Head of caudate nucleus (tissue), 42 donors: ENCODE measurements at regions not wholly inside any gene's neighbourhood (a gene's known extent, or its start where the extent isn't known, plus 50 kb on each side); places are given as distances from the start of the nearest gene placed in this dataset.

Experiments used
- DNase-seq, 42 donors: peaks; one replicate each; pipeline versions ENCODE4 v3.0.0 to v3.0.0-alpha.2; 2020 to 2021; ENCODE audit warnings: mixed read lengths in 7 of 42
- intact Hi-C: fragments of 100-400 bp; cut with DNase I; formaldehyde crosslinking; loops from one replicate; pipeline ENCODE4 v1.15.0; 2022

DNA sequence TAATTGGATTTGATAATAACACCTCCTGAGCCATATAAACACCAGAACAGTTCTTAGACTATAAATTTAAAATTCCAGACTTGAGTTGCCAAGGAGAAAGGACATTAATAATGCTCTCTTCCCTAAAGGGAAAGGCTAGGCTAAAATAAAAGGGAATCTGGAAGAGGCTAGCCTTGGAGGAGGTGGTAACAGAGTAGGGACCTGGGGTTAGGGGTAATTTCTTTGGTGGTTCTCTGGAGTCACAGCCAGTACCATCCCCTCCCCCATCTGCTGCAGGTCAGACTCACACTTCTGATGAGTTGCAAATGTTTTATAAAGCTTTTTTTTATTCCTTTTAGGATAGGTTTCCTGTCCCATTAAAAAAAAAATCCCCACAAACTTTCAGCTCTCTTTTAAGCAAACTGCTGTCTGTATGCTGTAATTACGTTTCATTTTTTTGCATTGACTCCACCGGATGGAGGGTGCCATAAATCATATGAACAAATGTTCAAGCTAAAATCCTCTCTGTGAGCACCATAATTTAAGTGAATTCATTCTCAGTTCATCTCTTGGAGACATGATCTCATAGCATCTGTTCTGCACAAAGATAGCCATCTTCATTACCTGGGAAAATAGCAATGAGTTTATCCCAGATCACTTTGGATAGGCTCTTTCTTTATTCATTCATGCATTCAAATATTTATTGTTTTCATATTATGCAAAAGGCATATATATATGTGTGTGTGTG is 379.6 kb downstream of the TTLL7 start:
- DNase-seq = no peak
- intact Hi-C loops = no loop called here

DNA sequence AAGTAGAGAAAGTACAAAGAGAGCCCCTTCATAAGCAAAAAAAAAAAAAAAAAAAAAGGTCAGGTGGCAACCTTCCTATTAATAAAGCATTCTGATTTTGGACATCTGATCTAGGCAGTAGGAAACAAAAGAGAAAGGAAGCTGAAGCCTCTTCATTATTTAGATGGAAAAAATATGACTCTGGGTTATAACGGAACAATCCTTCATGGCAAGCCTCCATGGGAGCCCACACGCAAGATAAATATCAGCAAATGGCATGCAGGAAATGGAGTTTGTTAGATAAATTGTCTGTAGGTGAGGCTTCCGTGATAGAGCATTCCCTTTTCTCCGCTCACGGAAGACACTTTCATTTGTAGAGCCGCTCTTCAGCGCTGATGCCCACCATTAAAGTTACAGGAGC is 381.0 kb downstream of the TTLL7 start:
- no peak for DNase-seq
- intact Hi-C loops = no loop called here

DNA sequence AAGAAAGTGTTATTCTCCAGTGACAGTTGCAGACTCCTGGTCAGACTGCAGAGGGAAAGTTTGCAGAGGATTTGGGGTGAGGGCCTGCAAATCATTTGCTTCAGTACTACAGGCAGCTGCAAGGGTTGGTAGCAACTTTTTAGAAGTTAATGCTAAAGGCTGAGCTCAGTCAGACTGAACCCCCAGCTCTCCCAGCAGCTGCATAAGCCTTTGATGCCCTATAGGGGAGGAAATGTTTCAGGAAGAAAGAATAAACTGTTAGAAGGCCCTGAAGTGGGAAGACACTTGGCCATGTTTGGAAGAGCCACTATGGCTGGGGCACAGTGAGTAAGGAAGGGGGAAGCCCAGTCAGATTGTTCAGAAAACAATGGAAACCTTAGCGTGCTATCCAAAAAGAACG is 383.6 kb downstream of the TTLL7 start:
- intact Hi-C loops = no loop called here
- DNase-seq = no peak

DNA sequence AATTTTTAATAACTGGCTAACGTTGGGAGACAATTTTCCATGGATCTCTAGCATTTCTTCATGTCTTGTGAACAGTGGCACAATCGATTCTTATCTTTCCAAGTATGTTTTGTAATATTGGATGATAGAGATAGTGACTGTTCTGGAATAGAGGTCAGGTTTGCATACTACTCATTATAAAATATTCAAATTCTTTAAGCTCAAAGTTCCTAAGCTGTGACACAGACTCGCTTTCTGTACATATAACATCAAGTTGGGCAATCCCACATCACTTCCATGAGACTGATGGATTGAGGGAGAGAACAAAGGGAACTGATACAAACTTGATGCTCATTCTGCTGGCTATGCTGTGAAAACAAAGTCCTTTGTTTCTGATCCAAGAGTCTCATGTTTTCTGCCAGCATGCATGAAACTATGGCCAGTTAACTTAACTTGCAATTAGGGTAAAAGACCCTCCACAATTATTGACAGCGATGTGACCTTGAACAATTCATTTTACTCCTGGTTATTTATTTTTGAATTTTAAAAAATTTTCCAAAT is 392.4 kb downstream of the TTLL7 start:
- DNase-seq = peak in 2 of 42 donors; percentile 6 to 33

DNA sequence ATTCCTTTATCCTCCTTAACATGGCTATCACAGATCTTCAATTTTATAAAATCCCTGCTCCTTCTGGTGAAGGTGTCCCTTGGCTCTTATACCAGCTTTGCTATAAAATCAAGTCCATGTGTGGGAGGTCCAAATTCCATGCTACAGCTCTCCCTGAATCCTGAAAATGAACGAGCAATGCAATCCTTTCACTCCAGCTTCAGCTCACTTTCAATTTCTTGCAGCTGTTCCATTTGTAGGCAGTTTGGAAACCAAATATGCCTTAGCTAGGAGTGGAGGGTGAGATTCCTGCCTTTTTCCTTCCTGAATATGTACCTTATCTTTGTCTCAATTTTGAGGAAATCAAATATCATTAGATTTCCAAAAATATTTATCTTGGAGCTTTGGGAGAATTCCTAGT is 402.6 kb downstream of the TTLL7 start:
- no peak for DNase-seq
- intact Hi-C loops = no loop called here

More for the DNA sequence above, 392.4 kb downstream of the TTLL7 start:
- intact Hi-C loops = no loop called here

DNA sequence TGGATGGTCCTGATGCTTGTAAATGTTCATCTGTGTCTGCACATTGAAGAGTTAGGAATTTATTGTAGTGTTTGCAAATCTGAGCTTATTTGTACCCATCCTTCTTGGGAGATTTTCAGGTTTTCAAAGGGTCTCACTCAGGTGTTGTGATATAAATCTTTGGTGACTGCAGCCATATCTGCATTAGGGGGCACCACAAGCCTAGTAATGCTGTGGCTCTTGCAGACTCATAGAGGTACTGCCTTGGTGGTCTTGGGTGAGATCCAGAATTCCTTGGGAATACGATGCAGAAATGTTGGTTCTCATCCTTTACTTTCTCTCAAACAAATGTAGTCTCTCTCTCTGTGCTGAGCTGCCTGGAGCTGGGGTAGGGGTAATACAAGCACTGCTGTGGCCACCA is 405.9 kb downstream of the TTLL7 start:
- intact Hi-C loops = no loop called here
- no peak for DNase-seq

DNA sequence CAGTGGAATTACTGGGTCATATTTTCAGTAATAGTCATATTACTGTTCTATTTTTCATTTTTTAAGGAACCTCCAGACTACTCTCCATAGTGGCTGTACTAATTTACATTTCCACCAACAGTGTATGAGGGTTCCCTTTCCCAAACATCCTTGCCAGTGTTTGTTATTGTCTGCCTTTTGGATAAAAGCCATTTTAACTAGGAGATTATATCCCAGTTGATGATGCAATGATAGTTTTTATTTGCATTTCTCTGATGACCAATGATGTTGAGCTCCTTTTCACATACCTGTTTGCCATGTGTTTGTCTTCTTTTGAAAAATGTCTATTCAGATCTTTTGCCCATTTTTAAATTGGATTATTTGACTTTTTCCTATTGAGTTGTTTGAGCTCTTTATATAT is 410.8 kb downstream of the TTLL7 start:
- intact Hi-C loops = no loop called here

DNA sequence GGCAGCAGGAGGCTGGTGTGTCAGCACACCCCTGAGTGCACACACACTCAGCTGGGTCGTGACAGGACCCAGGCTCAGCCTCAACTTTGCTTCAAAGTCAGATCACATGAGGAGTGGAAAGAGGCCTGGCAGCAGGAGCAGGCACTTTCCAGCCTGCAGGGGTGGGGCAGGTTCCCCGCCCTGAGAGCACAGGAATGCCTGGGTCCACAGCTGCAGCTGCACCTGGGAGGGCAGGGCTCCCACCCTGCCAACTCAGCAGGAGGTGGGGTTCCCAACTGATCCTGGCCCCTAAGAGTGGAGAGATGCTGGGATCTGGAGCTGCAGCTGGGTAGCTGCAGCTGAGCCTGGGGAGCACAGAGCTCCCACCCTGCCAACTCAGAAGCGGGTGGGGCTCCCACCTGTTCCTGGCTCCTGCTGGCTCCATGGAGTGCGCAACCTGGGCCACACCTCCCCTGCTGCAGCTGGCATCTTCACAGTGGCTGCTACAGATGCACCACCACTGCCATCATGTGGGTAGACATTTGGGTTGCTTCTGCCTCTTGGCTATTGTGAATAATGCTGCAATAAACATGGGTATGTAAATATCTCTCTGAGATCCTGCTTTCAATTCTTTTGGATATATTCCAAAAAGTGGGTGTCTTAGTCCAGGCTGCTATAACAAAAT is 415.4 kb downstream of the TTLL7 start:
- peak in 15 of 42 donors; percentile 4 to 57 (median 23) for DNase-seq
- intact Hi-C loops = no loop called here

More for the DNA sequence above, 410.8 kb downstream of the TTLL7 start:
- DNase-seq = no peak

DNA sequence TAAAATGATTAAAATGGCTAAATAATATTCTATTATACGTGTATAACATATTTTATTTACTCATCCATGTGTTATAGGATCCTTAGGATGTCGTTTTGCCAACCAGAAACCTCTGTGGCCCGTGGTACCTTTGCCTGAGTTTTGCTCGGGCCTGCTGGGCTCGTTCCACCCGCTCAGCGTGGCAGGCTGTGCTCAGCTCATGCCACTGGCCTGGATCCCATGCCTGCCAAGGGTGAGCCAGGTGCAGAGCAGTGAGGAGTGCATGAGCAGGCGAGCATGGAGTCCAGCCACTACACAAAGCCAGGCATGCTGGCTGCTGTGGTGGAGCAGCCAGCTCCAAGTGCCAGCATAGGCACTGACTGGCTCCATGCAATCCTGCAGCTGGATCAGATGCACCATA is 417.2 kb downstream of the TTLL7 start:
- intact Hi-C loops = no loop called here
- DNase-seq = no peak

DNA sequence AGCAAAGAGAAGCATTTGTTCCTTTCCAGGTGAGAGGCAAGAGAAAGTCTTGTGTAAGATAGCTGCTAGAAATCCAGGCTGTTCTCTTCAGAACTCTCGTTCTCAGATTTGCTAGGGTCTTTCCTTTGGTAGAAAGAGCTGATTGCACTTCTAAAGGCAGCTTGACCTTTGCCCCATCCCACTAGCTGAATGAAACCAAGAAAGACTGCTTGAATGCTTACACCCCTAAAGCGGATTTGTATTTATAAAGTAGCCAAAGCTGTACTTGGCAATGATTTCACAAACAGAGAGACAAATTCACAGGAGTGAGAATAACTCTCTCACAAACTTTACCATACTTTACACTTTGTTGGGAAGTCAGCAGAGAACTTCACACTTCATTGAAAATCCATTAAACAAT is 424.1 kb downstream of the TTLL7 start:
- intact Hi-C loops = no loop called here

DNA sequence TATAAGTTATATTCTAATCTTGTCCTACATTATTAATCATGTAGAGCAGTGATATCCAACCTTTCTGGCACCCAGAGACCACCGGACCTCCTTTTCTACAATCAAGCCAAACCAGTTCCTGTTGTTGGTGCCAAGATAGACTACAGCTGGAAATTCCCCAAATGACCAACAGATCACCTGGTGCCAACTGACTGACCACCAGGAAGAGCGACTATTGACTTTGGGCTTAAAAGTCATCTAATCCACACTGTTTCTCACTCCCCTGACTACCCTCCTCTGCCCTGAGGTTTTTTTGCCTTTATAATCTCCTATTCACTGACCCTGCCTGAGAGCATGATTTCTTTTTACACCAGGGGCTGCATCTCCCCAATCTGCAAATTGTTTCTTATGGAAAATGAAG is 425.2 kb downstream of the TTLL7 start:
- no peak for DNase-seq
- intact Hi-C loops = no loop called here

More for the DNA sequence above, 424.1 kb downstream of the TTLL7 start:
- DNase-seq = no peak

DNA sequence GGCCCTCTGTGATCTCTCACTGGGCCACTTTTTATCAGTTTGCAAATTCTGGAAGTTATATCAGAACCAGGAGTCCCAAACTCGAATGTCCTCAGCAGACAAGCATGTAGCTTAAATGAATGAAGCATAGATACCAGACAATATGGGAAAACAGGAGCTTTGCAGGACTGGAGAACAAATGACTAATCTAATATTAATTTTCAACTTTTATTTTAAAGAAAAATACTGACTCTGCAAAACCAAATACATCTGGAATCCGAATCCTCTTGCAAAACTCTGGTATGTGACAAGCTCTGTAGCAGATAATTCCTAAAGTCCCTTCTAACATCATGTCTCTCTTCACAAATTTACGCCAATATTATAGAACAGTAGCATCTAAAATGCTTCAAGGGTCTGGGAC is 427.4 kb downstream of the TTLL7 start:
- no peak for DNase-seq
- intact Hi-C loops = no loop called here

DNA sequence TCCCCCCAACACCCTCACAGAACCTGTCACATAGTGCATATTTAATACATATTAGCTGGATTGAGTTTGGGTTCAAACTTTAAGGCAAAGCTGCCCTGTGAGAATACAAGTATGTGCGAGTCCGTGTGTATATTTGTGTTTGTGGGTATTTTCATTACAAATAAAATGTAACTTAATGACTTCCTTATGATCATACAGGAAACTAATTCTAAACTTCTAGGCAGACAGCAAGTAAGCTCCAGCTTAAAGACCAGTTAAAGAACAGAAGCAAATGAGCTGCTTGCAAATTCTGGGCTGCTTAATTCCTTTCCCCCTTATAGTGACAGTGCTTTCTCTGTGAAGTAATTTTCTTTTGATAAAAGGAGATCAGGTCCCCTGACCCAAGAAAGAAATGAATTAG is 437.6 kb downstream of the TTLL7 start:
- intact Hi-C loops = no loop called here
- DNase-seq = no peak

DNA sequence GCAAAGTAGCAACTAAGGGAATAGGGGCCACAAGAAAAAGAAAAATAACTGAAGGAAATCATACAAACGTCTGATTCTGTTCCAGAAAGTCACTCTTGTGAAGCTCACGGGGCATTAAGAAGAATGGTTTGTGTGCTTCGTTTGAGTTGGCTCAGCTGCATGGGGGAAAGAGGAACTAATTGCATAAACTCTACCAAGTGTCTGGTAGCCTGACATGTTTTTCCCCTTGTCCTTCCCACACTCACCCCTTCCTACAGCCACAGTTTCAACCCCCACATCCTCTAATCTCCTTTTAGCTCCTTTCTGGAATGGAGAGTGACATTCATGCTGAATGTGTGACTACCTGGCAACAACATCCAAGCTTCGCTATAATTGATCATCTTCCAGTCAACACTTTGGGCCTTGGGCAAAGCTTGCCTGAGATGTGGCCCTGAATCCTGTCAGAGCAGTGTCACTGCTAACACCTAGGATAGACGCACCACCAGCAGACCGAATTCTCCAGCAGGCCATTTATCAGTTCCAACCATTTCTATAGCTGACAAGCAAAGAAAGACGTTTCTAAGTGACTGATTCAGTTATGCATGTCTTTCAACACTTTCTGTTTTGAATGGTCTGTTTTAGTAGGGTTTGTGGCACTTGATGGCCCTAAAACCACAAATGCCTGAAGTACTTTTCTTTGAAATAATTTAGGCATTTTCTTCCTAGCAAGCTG is 439.6 kb downstream of the TTLL7 start:
- intact Hi-C loops = no loop called here
- no peak for DNase-seq

DNA sequence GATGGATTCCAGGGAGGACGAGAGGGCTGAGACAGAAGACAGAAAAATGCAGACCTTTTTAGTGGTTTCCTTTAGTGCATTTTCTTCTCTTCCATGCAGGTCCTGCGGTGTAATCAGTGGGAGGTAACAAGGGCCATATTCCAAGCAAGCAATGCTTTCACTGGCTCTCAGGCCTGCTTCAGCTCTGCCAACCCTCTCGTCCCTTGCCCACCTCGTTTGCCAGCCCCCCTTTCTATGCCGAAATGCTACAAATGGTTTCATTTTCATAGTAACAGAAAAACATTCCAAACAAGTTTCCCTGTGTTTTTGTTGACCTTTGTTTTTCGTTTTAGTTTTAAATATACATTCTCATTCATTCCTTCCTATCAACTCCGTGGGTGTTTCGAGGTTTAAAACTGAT is 443.1 kb downstream of the TTLL7 start:
- DNase-seq = no peak
- intact Hi-C loops = no loop called here

DNA sequence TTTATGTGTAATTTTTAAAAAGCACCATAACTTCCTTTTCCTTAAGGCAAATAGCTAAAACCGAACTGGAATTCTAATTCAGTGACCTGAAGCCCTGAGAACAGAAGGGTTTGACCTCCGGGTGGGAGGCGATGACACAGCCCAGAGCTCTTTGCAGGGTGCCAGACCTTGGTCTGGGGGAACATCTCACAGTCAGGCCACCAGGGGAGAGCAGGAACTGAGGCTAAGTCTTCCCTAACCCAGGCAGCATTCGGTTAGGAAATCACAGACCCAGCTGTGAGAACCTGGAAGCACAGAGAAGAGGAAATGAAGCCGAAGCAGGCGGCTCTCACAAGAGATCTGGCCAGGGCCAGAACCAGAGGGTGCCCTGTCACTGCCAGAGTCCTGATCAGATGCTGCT is 444.8 kb downstream of the TTLL7 start:
- DNase-seq = no peak
- intact Hi-C loops = no loop called here

DNA sequence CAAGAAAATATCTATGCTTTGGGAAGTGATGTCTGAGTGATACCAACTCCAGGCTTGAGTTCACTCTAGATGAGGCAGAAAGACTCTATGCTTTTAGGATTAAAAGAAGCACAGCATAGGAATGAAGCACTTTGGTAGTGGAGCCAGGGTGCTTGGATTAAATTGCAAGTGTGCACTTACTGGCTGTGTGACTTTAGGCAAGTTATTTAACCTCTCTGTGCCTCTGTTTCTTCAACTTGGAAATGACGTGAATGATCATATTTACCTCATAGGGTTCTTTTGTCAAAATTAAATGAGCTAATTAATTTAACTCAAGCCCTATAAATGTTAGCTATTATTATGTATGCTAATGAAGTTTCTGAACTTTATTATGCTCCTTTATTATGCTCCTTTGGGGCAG is 446.1 kb downstream of the TTLL7 start:
- intact Hi-C loops = no loop called here
- no peak for DNase-seq

DNA sequence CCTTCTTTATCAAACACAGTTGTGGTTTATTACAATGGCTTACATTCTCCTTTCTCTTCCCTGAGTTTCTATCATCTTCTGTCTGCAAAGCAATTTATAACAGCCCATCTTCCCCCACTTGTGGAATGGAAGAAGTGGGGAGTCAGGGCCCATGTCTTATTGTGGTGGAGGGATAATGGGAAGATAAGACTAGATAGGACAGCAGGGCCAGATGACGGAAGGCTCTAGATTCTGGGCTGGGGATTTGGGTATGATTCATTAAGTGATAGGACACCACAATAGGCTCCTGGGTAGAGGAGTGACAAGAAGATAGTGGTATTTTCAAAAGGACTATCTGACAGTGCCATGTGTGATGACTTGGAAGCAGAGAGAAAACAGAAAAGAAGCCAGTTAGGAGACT is 450.6 kb downstream of the TTLL7 start:
- intact Hi-C loops = no loop called here
- no peak for DNase-seq

DNA sequence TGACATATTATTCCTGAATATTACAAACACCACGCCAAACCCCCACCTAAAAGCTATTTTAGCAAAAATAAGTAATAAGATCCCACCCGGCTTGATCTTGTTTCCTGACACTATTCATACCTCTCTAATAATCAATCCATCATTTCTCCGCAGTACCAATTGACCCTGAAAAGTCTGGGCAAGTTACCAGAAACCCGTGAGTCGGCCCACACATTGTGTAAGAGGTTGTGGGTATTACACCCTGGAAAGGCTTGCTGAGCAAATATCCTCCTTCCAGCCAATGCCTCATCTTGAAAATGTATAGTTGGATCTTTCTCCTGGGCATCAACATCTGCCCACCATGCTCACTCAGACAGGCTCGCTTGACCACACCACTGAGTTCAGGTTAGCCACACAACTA is 451.0 kb downstream of the TTLL7 start:
- intact Hi-C loops = no loop called here
- DNase-seq = no peak

DNA sequence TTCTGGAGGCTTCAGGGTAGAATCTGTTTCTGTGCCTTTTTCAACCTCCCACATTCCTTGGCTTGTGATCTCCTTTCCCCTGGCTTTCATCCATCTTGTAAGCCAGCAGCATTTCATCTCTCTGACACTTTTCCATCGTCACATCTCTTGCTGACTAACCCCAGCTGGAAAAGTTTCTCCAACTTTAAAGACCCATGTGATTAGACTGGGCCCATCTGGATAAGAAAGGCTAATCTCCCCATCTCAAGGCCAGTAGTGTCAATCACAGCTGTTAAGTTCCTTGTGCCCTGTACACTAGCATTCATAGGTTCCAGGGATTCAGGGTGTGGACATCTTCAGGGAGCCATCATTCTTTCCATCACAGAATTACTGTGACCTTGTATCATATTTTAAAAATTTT is 452.1 kb downstream of the TTLL7 start:
- DNase-seq = no peak
- intact Hi-C loops = no loop called here
